ENCODE measurements at regions not wholly inside any gene's neighbourhood (a gene's known extent, or its start where the extent isn't known, plus 50 kb on each side); places are given as distances from the start of the nearest gene placed in this dataset.

DNA sequence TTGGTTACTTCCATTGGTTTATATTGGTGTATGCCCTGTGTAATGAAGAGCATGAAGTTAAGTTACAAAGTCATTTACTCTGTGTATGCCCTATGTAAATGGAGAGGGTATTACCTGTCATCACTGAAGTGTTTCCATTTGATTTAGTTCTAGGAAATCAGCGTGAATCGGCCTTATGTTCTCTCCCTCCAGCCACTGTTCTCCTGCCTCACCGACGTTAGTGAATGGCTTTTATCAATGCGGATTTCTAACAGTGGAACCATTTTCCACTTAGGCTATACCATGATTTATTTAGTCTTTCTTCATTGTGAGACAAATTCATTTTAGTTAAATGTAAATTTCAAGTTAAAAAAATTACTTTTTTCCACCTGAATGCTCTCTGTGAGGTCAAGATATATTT, 327.0 kb upstream of the ADCY2 start:
- TF ChIP-seq FOXP2 (optimal IDR thresholded peaks at IDR 0.05; ENCODE audit: borderline replicate concordance, extremely low read depth, extremely low read length, insufficient read depth) (no peak), TAF1 (IDR thresholded peaks at IDR 0.05; ENCODE audit: borderline replicate concordance, insufficient read depth, low read length) (no peak), SIN3A (IDR thresholded peaks at IDR 0.05; ENCODE audit: borderline replicate concordance, insufficient read depth, low read length) (no peak), POLR2AphosphoS5 (IDR thresholded peaks at IDR 0.05; ENCODE audit: low read depth, low read length) (no peak)
- TF ChIP-seq, protein P1, sequence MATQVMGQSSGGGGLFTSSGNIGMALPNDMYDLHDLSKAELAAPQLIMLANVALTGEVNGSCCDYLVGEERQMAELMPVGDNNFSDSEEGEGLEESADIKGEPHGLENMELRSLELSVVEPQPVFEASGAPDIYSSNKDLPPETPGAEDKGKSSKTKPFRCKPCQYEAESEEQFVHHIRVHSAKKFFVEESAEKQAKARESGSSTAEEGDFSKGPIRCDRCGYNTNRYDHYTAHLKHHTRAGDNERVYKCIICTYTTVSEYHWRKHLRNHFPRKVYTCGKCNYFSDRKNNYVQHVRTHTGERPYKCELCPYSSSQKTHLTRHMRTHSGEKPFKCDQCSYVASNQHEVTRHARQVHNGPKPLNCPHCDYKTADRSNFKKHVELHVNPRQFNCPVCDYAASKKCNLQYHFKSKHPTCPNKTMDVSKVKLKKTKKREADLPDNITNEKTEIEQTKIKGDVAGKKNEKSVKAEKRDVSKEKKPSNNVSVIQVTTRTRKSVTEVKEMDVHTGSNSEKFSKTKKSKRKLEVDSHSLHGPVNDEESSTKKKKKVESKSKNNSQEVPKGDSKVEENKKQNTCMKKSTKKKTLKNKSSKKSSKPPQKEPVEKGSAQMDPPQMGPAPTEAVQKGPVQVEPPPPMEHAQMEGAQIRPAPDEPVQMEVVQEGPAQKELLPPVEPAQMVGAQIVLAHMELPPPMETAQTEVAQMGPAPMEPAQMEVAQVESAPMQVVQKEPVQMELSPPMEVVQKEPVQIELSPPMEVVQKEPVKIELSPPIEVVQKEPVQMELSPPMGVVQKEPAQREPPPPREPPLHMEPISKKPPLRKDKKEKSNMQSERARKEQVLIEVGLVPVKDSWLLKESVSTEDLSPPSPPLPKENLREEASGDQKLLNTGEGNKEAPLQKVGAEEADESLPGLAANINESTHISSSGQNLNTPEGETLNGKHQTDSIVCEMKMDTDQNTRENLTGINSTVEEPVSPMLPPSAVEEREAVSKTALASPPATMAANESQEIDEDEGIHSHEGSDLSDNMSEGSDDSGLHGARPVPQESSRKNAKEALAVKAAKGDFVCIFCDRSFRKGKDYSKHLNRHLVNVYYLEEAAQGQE (IDR thresholded peaks at IDR 0.05; ENCODE audit: insufficient read depth in 1 of 2, low read depth in 2 of 2, low read length in 2 of 2), result no peak

DNA sequence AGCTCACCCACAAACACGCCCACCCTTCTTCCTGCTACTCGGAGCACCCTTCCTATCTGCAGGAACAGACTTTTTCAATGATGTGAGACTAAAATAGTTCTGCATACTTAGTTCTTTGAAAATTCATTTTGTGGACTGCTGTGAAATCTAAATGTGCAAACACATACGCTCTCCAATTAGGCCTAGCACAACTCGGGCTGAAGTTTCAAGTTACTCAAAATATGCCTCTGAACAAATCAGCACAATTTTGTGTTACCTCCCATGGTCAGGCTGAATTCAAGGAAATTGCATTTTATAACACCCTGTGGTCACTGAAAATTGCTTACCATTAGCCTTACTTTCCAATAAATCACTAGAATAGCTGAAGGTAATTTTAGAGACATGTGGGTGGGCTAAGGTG, 323.8 kb upstream of the ADCY2 start:
- no peak for TF ChIP-seq SIN3A (IDR thresholded peaks at IDR 0.05; ENCODE audit: borderline replicate concordance, insufficient read depth, low read length)
- TF ChIP-seq, protein P1 (IDR thresholded peaks at IDR 0.05; ENCODE audit: insufficient read depth in 1 of 2, low read depth in 2 of 2, low read length in 2 of 2), result no peak

DNA sequence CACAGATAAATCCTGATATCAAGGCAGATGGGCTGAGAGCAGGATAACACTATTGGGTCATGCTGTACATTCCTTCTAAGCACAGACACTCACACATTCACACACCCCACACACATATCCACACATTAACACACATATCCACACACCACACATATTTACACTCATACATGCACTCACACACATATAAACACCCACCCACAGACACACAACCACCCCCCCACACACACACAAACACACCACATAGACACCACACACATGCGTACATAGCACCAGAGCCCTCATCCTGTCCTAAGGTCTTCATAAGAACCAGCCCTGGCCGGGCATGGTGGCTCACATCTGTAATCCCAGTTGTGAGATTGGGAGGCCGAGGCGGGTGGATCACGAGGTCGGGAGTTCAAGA, 322.3 kb upstream of the ADCY2 start:
- TF ChIP-seq FOXP2 (optimal IDR thresholded peaks at IDR 0.05; ENCODE audit: borderline replicate concordance, extremely low read depth, extremely low read length, insufficient read depth) (no peak), SIN3A (IDR thresholded peaks at IDR 0.05; ENCODE audit: borderline replicate concordance, insufficient read depth, low read length) (no peak), POLR2AphosphoS5 (IDR thresholded peaks at IDR 0.05; ENCODE audit: low read depth, low read length) (no peak), TAF1 (IDR thresholded peaks at IDR 0.05; ENCODE audit: borderline replicate concordance, insufficient read depth, low read length) (no peak)
- TF ChIP-seq, protein P1 (IDR thresholded peaks at IDR 0.05; ENCODE audit: insufficient read depth in 1 of 2, low read depth in 2 of 2, low read length in 2 of 2), result no peak

DNA sequence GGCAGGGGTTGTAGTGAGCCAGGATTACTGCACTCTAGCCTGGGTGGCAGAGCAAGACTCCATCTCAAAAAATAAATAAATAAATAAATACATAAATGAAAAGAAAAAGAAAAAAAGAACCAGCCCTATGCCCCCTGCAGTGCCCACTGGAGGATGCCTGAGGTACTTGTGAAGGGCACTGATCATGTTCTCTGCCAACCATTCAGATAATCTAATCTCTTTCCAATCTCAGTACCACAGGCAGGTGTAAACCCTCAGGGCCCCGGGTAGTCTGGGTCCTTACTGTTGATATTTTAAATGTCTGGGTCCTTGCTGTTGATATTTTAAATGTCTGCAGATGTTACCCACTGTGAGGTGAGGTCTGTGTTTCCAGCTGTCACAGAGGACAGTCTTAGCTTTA, 321.8 kb upstream of the ADCY2 start:
- no peak for TF ChIP-seq FOXP2 (optimal IDR thresholded peaks at IDR 0.05; ENCODE audit: borderline replicate concordance, extremely low read depth, extremely low read length, insufficient read depth)
- TF ChIP-seq POLR2AphosphoS5 (IDR thresholded peaks at IDR 0.05; ENCODE audit: low read depth, low read length), result no peak
- TF ChIP-seq, protein P1 (IDR thresholded peaks at IDR 0.05; ENCODE audit: insufficient read depth in 1 of 2, low read depth in 2 of 2, low read length in 2 of 2), result no peak
- TF ChIP-seq SIN3A (IDR thresholded peaks at IDR 0.05; ENCODE audit: borderline replicate concordance, insufficient read depth, low read length), result no peak
- no peak for TF ChIP-seq TAF1 (IDR thresholded peaks at IDR 0.05; ENCODE audit: borderline replicate concordance, insufficient read depth, low read length)

DNA sequence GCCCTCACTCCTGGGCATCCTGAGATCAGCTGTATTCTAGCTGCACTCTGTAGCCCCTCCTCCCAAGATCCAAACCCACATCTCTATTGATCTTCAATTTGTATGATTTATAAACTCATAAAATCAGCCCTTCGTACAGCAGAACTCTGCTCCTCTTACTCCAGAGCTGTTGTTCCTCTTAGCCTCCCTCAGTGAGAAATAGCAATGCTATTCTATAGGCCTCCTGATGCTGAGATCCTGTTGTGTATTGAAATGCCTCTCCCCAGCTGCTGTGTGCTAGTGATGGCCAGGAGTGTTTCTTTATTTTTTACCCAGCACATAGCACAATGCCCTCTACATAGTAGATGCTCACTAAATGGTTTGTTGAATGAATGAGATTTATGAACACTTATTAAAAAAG, 320.5 kb upstream of the ADCY2 start:
- TF ChIP-seq TAF1 (IDR thresholded peaks at IDR 0.05; ENCODE audit: borderline replicate concordance, insufficient read depth, low read length), result no peak
- no peak for TF ChIP-seq POLR2AphosphoS5 (IDR thresholded peaks at IDR 0.05; ENCODE audit: low read depth, low read length)
- no peak for TF ChIP-seq FOXP2 (optimal IDR thresholded peaks at IDR 0.05; ENCODE audit: borderline replicate concordance, extremely low read depth, extremely low read length, insufficient read depth)
- TF ChIP-seq SIN3A (IDR thresholded peaks at IDR 0.05; ENCODE audit: borderline replicate concordance, insufficient read depth, low read length), result no peak
- TF ChIP-seq, protein P1 (IDR thresholded peaks at IDR 0.05; ENCODE audit: insufficient read depth in 1 of 2, low read depth in 2 of 2, low read length in 2 of 2), result no peak
